Thoracic aorta (tissue), 2 donors: ENCODE measurements at regions not wholly inside any gene's neighbourhood (a gene's known extent, or its start where the extent isn't known, plus 50 kb on each side); places are given as distances from the start of the nearest gene placed in this dataset.

Source experiments
- ATAC-seq: fragments of 150-250 bp; one replicate; pipeline ENCODE4 v1.8.0; 2017; ENCODE audit warnings: low read depth; ENCODE audit not compliant: insufficient number of reproducible peaks, low FRiP score
- DNase-seq: peaks from one replicate; pipeline ENCODE4 v3.0.0-alpha.2; 2020; ENCODE audit warnings: low spot score
- H3K27ac ChIP-seq, 2 donors: fragments of 200-600 bp; sonication (generic); 1 replicate in 1 of 2; 2 replicates in 1 of 2; pipeline ENCODE4 v1.5.1; 2016; ENCODE audit warnings: mild to moderate bottlenecking in 2 of 2, moderate library complexity in 2 of 2
- H3K27me3 ChIP-seq: fragments of 200-600 bp; sonication (generic); replicated peaks from 2 replicates; pipeline ENCODE4 v1.6.0; 2016; ENCODE audit warnings: mild to moderate bottlenecking; ENCODE audit not compliant: insufficient read depth
- H3K36me3 ChIP-seq: fragments of 200-600 bp; sonication (generic); one replicate; pipeline ENCODE4 v1.5.1; 2016
- H3K4me1 ChIP-seq, 2 donors: fragments of 200-600 bp; sonication (generic); 1 replicate in 1 of 2; 2 replicates in 1 of 2; pipeline versions ENCODE4 v1.5.1 to v1.6.0; 2016; ENCODE audit warnings: low read depth in 2 of 2, mild to moderate bottlenecking in 1 of 2; ENCODE audit not compliant: control insufficient read depth in 1 of 2
- H3K4me3 ChIP-seq: fragments of 200-600 bp; sonication (generic); 2 replicates; pipeline ENCODE4 v1.5.1; 2016; ENCODE audit warnings: mild to moderate bottlenecking
- H3K9me3 ChIP-seq: fragments of 200-600 bp; sonication (generic); 2 replicates; pipeline ENCODE4 v1.5.1; 2016
- TF ChIP-seq, protein P1 (sequence below): fragments of 200-600 bp; sonication (generic); IDR thresholded peaks from one replicate; pipeline ENCODE4 v1.5.1; 2019; ENCODE audit warnings: antibody characterized with exemption

- DNase-seq (no peak), ATAC-seq (no peak)
Observed at GRCh38 chr9:82736701-82737100, 326.2 kb downstream of the RASEF start.

DNA sequence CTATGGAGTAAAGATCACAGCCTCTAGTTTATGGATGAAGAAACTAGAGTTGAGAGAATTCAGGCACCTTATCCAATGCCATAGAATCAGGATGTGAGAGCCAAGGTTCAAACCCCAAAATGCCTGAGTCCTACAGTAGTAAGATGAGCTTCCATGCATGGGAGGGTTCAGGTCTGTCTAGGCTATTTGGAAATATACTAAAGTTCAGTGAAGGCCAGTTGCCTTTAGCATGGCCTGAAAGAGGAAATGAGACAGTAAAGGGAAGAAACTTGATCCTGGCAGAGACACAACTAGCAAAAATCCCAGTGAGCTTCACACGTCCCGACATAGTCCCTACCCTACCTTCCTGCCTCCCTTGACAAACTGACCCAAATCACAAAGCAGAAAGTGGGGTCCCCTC, 317.0 kb downstream of the RASEF start:
- Histone ChIP-seq H3K9me3 (no peaks in the 10 kb centered on the region), H3K4me3 (no peak overlapping the region), H3K4me1 (no peaks in the 10 kb centered on the region), H3K27ac (no peak overlapping the region), H3K36me3 (no peaks in the 10 kb centered on the region), H3K27me3 (no peaks in the 10 kb centered on the region)
- ATAC-seq (no peak), DNase-seq (no peak)
- TF ChIP-seq, protein P1, sequence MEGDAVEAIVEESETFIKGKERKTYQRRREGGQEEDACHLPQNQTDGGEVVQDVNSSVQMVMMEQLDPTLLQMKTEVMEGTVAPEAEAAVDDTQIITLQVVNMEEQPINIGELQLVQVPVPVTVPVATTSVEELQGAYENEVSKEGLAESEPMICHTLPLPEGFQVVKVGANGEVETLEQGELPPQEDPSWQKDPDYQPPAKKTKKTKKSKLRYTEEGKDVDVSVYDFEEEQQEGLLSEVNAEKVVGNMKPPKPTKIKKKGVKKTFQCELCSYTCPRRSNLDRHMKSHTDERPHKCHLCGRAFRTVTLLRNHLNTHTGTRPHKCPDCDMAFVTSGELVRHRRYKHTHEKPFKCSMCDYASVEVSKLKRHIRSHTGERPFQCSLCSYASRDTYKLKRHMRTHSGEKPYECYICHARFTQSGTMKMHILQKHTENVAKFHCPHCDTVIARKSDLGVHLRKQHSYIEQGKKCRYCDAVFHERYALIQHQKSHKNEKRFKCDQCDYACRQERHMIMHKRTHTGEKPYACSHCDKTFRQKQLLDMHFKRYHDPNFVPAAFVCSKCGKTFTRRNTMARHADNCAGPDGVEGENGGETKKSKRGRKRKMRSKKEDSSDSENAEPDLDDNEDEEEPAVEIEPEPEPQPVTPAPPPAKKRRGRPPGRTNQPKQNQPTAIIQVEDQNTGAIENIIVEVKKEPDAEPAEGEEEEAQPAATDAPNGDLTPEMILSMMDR = no peak

More at GRCh38 chr9:82736701-82737100, 326.2 kb downstream of the RASEF start:
- TF ChIP-seq, protein P1 = no peak
- no peak overlapping the region for H3K27ac ChIP-seq
- H3K36me3 ChIP-seq = no peaks in the 10 kb centered on the region
- no peaks in the 10 kb centered on the region for H3K27me3 ChIP-seq
- no peak overlapping the region for H3K4me3 ChIP-seq
- no peaks in the 10 kb centered on the region for H3K4me1 ChIP-seq
- no peaks in the 10 kb centered on the region for H3K9me3 ChIP-seq

DNA sequence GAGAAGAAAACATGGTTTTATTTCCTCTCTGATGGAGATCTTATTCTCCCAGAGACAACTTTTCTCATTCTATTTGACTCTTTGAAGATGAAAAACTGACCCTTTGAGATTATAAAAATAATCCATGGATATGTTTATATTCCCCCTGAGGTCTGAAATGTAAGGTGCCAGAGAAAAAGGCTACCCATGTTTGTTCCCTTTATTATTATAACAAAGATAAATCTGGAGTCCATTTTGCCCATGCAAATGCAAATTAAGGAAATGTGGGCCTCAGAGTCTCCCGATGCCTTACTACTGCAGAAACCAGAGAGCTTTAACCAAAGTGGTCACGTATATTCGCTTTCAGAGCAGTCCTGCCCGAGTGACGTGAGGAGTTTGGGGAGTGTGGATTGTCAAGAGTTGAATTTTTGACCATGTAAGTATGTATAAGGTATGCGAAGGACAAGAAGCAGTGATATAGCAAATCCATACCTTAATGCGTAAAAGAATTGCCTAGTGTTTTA, 312.5 kb downstream of the RASEF start:
- no peaks in the 10 kb centered on the region for H3K9me3 ChIP-seq
- no peaks in the 10 kb centered on the region for H3K36me3 ChIP-seq
- ATAC-seq (no peak), DNase-seq (no peak)
- no peak overlapping the region for H3K27ac ChIP-seq
- TF ChIP-seq, protein P1 = no peak
- no peaks in the 10 kb centered on the region for H3K4me1 ChIP-seq
- no peak overlapping the region for H3K4me3 ChIP-seq
- no peaks in the 10 kb centered on the region for H3K27me3 ChIP-seq

GRCh38 chr9:82757924-82758323, 305.0 kb downstream of the RASEF start:
- Histone ChIP-seq H3K9me3 (no peaks in the 10 kb centered on the region), H3K36me3 (no peaks in the 10 kb centered on the region), H3K4me1 (no peaks in the 10 kb centered on the region), H3K27me3 (no peaks in the 10 kb centered on the region), H3K4me3 (no peak overlapping the region), H3K27ac (no peak overlapping the region)
- DNase-seq (no peak), ATAC-seq (no peak)
- TF ChIP-seq, protein P1 = no peak

GRCh38 chr9:82761027-82761426, 301.9 kb downstream of the RASEF start:
- Histone ChIP-seq H3K27me3 (no peaks in the 10 kb centered on the region), H3K4me3 (no peak overlapping the region), H3K36me3 (no peaks in the 10 kb centered on the region), H3K27ac (no peak overlapping the region), H3K4me1 (no peaks in the 10 kb centered on the region), H3K9me3 (no peaks in the 10 kb centered on the region)
- DNase-seq (no peak), ATAC-seq (no peak)
- TF ChIP-seq, protein P1 = no peak
